Anterior cingulate cortex (tissue), 58 donors: ENCODE measurements at regions not wholly inside any gene's neighbourhood (a gene's known extent, or its start where the extent isn't known, plus 50 kb on each side); places are given as distances from the start of the nearest gene placed in this dataset.
"Not testable (repeated sequence)": the region's sequence is repeated elsewhere in the genome, so short reads cannot be mapped to it uniquely, and the experiment has no call there.

Source experiments
- DNase-seq, 58 donors: peaks; one replicate each; lab custom pipeline; 2025; lab: John Stamatoyannopoulos, UW

DNA sequence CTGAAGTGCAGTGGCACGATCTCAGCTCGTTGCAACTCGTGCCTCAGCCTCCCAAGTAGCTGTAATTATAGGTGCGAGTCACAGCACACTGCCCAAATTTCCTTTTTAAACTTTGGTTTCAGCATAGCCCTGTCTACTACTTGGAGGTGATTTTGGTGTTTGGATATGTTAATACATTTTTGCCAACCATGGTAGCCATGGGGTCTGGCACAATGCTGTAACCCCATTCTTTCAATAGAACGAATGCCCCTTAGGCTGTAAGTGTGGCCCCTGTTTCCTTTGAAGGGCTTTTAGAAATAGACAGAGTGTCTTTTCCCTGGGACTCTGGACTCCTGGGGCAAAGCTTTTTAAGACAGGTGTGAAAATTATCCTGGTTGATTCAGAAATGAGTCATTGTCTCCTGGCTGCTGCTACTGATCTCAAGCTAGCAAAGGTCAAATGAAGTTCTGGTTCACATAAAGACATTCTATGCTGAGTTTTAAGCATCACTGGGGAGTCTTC is 141.1 kb upstream of the RUNX1 start:
- DNase-seq = no peak

GRCh38 chr21:35189077-35189863 is 140.2 kb upstream of the RUNX1 start:
- DNase-seq = no peak

GRCh38 chr21:35183389-35183788 is 134.3 kb upstream of the RUNX1 start:
- DNase-seq = not testable (repeated sequence)

DNA sequence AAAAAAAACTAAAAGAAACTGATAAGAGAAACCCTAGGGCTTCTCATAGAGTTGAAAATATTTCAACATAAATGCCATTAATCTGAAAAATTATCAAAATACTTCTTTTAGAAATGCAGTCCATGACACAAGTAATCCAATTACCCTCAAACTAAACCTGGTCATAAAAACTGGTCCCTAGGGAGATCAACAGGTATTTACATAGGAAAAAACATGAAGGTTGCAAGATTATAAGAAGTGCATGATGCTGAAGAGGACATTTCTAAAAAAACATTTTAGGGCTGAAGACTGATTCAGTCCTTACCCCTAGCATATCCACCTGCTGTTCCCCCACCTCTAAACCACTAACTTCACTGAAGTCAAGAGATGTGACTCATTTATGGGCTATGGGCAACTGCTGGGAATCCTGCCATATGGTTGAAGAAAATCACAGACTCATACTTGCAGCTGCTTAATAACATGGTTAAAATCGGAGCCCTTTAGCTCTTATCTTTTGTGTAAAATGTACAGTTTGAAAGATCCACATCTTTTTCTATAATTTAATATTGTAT is 131.0 kb upstream of the RUNX1 start:
- no peak for DNase-seq

GRCh38 chr21:35178827-35179226 is 129.7 kb upstream of the RUNX1 start:
- DNase-seq = no peak

DNA sequence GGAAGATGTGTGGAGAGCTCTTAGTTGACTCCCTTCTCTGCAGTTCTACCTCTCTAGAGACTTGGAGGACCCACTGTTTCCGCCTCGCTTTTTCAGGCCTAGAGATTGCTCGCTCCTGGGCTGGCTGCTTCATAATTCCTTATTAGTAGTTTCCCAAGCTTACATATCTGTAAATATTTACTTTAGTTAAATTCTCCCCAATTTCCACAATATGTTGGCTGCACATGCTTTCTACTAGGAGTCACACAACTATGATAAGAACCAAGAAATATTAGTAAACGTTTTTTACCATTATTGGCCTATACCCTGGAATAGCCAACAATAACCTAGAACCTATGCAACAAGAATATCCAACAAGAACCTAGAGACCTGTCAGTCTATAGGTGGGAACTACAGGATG is 129.0 kb upstream of the RUNX1 start:
- no peak for DNase-seq

- DNase-seq = no peak
These were observed 123.1 kb upstream of the RUNX1 start for GRCh38 chr21:35172231-35172630.

DNA sequence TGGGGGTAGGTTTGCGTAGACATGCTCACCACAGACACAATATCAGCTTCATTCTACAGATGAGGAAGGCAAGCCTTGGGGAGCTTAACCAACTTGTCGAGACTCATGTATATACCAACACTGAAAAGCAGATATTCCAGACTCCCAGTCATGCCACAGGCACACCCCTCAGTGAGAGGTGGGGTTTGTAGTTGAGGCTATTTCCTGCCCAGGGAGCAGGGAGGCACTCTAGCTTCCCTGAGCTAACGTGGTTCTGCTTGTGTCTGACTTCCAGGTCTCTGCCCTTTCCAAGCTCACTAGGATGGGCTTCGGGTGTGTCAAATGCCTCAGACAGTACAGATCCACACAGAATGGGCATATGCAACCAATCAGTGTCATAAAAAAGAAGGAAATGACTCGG is 122.3 kb upstream of the RUNX1 start:
- no peak for DNase-seq

DNA sequence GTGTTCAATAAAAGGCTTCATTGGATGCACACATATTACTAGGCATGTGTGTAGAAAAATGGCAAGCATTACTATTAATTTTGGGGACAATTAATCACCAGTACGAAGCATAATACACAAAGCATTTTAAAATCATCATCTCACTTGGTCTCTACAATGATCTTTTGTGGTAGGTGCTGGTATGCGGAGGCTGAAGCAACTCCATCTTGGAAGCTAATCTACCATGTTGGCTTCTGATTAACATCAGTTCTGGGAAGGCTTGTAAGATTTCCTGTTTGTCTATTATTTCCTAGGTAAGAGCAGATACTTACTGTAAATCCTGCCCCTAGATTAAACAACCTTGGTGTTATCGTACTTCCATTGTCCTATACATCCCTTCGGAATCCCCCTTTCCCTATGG is 121.7 kb upstream of the RUNX1 start:
- no peak for DNase-seq

- DNase-seq = no peak
These were observed 121.1 kb upstream of the RUNX1 start for GRCh38 chr21:35170244-35170643.

DNA sequence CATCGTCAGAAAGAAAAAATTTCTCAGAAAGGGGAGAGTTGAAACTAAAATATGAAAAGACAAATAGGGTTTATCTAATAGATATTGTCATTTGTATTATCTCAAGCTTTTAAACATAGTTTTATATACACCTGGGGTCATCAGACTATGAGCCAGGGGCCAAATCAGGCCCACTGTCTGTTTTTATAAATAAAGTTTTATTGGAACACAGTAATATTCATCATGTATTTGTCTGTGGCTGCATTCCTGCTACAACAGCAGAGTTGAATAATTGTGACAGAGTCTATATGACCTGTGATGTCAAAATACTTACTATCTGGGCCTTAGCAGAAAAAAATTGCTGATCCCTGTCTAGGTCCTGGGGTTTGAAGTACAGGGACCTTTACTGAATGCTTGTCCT is 120.5 kb upstream of the RUNX1 start:
- no peak for DNase-seq

- DNase-seq = no peak
These were observed 119.6 kb upstream of the RUNX1 start for GRCh38 chr21:35168735-35169134.

DNA sequence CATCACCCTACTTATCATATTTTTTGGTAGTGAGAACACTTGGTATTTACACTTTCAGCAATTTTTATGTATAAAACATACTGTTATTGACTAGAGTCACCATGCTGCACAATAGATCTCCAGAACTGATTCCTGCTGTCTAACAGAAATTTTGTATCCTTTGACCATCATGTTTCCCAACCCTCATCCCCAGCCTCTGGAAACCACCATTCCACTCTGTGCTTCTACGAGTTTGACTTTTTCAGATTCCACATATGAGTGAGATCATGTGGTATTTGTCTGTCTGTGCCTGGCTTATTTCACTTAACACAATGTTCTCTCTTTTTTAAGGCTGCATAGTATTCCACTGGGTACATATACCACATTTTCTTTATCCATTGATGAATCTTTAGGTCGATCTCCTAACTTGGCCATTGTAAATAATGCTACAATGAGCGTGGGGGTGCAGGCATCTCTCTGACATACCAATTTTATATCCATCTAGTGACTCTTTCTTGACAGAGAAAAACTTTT is 115.9 kb upstream of the RUNX1 start:
- no peak for DNase-seq

DNA sequence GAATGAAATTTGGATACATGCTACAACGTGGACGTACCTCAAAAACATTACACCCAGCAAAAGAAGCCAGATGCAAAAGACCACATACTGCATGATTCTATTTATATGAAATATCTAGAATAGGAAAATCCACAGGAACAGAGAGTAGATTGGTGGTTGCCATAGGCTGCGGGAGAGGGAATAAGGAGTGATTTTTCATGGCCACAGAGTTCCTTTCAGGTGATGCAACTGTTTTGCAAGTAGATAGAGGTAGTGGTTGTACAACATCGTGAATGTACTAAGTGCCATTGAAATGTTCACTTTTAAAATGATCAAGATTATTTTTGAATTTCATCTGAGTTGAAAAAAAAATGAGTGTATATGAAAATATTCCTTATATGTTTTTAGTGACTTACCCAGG is 115.3 kb upstream of the RUNX1 start:
- DNase-seq = no peak

- DNase-seq = no peak
These were observed 114.3 kb upstream of the RUNX1 start for GRCh38 chr21:35163411-35163810.

DNA sequence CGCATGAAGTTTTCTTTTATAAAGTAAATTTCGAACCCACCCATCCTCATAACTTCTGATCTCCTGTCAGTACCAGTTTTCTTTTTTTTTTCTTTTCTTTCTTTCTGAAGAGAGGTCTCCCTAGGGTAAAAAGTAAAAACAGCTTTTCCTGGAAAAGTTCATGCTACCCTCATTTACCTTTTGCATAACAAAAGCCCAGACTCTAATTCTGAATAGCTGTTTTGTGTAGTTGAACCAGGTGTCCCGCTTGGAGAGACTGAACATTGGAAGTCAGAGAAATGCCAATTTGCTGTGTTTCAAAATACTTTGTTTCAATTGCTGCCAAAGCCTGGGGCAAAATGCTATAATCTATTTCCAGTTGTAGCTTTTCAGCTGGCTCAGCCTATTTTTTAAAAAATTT is 113.7 kb upstream of the RUNX1 start:
- no peak for DNase-seq

GRCh38 chr21:35159881-35160280 is 110.8 kb upstream of the RUNX1 start:
- no peak for DNase-seq

DNA sequence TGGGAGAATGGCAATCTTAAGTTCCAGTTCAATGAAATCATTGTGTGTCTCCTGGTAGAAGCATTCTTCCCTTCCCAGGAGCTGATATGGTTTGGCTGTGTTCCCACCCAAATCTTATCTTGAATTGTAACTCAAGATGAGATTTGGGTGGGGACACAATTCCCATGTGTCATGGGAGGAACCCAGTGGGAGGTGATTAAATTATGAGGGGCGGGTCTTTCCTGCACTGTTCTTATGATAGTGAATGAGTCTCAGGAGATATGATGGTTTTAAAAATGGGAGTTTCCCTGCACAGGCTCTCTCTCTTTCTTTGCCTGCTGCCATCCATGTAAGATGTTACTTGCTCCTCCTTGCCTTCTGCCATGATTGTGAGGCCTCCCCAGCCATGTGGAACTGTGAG is 108.3 kb upstream of the RUNX1 start:
- DNase-seq = not testable (repeated sequence)

- DNase-seq = no peak
These were observed 107.5 kb upstream of the RUNX1 start for GRCh38 chr21:35156293-35157278.

DNA sequence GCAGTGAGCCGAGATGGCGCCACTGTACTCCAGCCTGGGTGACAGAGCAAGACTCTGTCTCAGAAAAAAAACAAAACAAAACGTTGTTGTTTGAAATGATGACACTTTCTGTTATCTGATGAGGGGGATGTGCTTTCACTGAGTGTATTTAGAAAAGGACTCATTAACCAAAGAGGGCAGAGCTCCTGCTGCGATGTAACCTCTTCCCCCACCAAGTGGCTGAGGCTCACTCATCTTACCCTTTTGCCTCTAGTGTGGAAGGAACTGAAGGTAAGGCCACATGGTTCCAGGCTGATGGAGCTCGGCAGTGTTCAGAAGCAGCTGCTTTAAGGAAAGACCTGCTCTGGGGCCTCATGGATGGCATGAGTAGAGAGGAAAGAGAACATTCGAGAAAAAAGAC is 105.7 kb upstream of the RUNX1 start:
- no peak for DNase-seq

DNA sequence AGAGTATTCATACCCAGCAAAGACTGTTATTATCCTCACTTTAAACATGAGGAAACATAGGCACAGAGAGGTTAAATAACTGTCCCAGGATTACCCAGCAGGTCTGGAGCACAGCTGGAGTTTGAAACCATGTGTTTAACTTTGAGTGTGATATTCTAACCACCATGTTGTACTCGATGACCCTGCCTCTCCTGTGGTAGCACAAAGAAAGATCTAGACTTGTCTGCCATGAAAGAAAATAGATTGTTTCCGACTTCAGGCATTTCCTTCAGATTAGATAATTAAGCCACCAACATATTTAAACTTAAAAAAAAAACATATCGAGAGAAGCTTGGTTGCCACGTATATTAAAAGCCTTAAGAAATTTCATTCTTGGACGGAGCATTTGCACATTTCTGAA is 104.6 kb upstream of the RUNX1 start:
- no peak for DNase-seq
